ENCODE measurements at regions not wholly inside any gene's neighbourhood (a gene's known extent, or its start where the extent isn't known, plus 50 kb on each side); places are given as distances from the start of the nearest gene placed in this dataset.

GRCh38 chr6:27161946-27162603 is 85.4 kb upstream of the PRSS16 start:
- H3K27ac Mint-ChIP-seq = peak overlapping the region; percentile 69
- CTCF ChIA-PET = interaction anchor here (0.5 to 1.4 kb wide), 8 partner anchors 11 to 134 kb away, joined by 3 to 5 read pairs (median 4); no protein-coding TSS in a partner anchor

GRCh38 chr6:27163834-27164233 is 83.7 kb upstream of the PRSS16 start:
- Mint-ChIP-seq H3K9me3 (no peaks in the 10 kb centered on the region), H3K27ac (no peak overlapping the region), H3K36me3 (no peaks in the 10 kb centered on the region), H3K4me1 (peaks cover 26% of the 10 kb centered on the region), H3K27me3 (ENCODE audit: low read depth) (no peaks in the 10 kb centered on the region), H3K4me3 (no peak overlapping the region)
- ChIA-PET POLR2A (no interaction called here), CTCF (no interaction called here)
- ATAC-seq (no peak), DNase-seq (ENCODE audit: low spot score) (no peak)
- TF ChIP-seq SOX15 (CRISPR knock-in tag; IDR thresholded peaks at IDR 0.05) (no peak), USF2 (CRISPR knock-in tag; IDR thresholded peaks at IDR 0.05) (no peak), PRDM15 (CRISPR knock-in tag; IDR thresholded peaks at IDR 0.05) (no peak), NFE2L1 (CRISPR knock-in tag; IDR thresholded peaks at IDR 0.05) (no peak), ZNF512 (CRISPR knock-in tag; IDR thresholded peaks at IDR 0.05; ENCODE audit: borderline replicate concordance) (no peak), ZNF232 (CRISPR knock-in tag; IDR thresholded peaks at IDR 0.05) (no peak), ZNF219 (CRISPR knock-in tag; IDR thresholded peaks at IDR 0.05; ENCODE audit: borderline replicate concordance) (no peak), ZNF281 (CRISPR knock-in tag; IDR thresholded peaks at IDR 0.05) (no peak), ZBTB21 (CRISPR knock-in tag; IDR thresholded peaks at IDR 0.05; ENCODE audit: borderline replicate concordance) (no peak), HMGXB4 (CRISPR knock-in tag; IDR thresholded peaks at IDR 0.05) (no peak)

More at GRCh38 chr6:27161946-27162603, 85.4 kb upstream of the PRSS16 start:
- DNase-seq (ENCODE audit: low spot score) (no peak), ATAC-seq (peak; percentile 25)
- POLR2A ChIA-PET = no interaction called here
- no peak for TF ChIP-seq ZNF423 (CRISPR knock-in tag; IDR thresholded peaks at IDR 0.05)
- peak; percentile 67 for TF ChIP-seq CTCF (IDR thresholded peaks at IDR 0.05)
- no peak for TF ChIP-seq PRRX2 (CRISPR knock-in tag; IDR thresholded peaks at IDR 0.05)
- TF ChIP-seq CREM (CRISPR knock-in tag; IDR thresholded peaks at IDR 0.05) = no peak
- TF ChIP-seq E2F5 (CRISPR knock-in tag; IDR thresholded peaks at IDR 0.05) = no peak
- TF ChIP-seq SP1 (CRISPR knock-in tag; conservative IDR thresholded peaks at IDR 0.05) = no peak
- no peak for TF ChIP-seq RORB (CRISPR knock-in tag; IDR thresholded peaks at IDR 0.05)
- peaks cover 27% of the 10 kb centered on the region for H3K4me1 Mint-ChIP-seq
- H3K9me3 Mint-ChIP-seq = no peaks in the 10 kb centered on the region
- no peaks in the 10 kb centered on the region for H3K36me3 Mint-ChIP-seq
- H3K4me3 Mint-ChIP-seq = peak overlapping the region; percentile 55
- H3K27me3 Mint-ChIP-seq (ENCODE audit: low read depth) = no peaks in the 10 kb centered on the region

All from WTC11 (cell line).